ENCODE measurements at regions not wholly inside any gene's neighbourhood (a gene's known extent, or its start where the extent isn't known, plus 50 kb on each side); places are given as distances from the start of the nearest gene placed in this dataset.

DNA sequence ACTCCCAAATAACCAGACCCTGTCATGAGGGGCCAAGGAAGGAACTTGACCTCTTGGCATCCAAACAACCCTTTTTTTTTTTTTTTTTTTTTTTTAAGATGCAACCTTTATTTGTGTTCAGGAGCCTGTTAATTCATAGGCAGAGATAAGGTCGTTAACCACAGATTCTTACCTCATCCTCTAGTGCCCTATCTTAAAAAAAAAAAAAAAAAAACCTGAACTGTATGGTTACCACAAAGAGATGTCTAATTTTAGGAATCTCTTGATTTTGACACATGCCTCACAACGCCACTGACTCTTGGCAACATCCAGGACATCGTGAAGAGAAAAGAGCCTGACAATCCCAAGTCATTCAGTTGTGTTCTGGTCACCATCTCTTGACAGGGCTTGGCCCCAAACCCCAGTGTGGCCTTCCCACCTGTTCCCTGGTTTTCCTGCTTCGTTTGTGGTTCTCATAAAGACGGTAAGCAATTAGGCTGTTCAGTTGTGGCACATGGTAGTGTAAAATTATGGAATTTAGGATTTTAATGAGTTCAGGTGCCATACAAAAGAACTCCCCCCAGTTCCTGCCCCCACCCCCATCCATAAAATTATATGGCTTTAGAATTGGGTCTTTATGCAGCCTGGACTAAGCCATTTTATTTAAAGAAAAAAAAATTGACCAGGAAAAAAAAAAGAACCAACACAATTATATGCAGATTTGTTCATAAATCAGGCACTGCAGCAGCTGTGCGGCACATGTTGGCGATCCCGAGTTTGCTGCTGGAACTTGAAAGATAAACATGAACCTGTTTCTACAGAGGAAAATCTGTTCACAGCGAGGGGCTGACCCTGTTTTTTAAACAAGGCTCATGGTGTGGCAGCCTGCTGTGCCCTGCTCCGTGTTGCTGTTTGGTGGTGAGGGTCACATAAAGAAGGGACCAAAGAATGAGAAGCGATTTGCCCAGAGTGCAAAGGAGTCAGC lies 267.8 kb upstream of the CLINT1 start:
- 74 to 81% (median 77%) methylated on average over 11 of the region's 11 CpGs for WGBS, 4 donors
- intact Hi-C loops (cut with DNase I), result no loop called here
- Histone ChIP-seq H3K36me3 (replicated peaks in 1 of 2) (no peaks in the 10 kb centered on the region), H3K4me3 (no peak overlapping the region), H3K9me3 (replicated peaks in 1 of 3) (no peaks in the 10 kb centered on the region), H3K27me3 (no peaks in the 10 kb centered on the region), H3K4me1 (replicated peaks in 1 of 2) (no peaks in the 10 kb centered on the region), H3K27ac (no peak overlapping the region)
- DNase-seq, result no peak
- TF ChIP-seq, protein P1, sequence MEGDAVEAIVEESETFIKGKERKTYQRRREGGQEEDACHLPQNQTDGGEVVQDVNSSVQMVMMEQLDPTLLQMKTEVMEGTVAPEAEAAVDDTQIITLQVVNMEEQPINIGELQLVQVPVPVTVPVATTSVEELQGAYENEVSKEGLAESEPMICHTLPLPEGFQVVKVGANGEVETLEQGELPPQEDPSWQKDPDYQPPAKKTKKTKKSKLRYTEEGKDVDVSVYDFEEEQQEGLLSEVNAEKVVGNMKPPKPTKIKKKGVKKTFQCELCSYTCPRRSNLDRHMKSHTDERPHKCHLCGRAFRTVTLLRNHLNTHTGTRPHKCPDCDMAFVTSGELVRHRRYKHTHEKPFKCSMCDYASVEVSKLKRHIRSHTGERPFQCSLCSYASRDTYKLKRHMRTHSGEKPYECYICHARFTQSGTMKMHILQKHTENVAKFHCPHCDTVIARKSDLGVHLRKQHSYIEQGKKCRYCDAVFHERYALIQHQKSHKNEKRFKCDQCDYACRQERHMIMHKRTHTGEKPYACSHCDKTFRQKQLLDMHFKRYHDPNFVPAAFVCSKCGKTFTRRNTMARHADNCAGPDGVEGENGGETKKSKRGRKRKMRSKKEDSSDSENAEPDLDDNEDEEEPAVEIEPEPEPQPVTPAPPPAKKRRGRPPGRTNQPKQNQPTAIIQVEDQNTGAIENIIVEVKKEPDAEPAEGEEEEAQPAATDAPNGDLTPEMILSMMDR (IDR thresholded peaks at IDR 0.05), result no peak
- no peak for TF ChIP-seq POLR2A (IDR thresholded peaks at IDR 0.05)

DNA sequence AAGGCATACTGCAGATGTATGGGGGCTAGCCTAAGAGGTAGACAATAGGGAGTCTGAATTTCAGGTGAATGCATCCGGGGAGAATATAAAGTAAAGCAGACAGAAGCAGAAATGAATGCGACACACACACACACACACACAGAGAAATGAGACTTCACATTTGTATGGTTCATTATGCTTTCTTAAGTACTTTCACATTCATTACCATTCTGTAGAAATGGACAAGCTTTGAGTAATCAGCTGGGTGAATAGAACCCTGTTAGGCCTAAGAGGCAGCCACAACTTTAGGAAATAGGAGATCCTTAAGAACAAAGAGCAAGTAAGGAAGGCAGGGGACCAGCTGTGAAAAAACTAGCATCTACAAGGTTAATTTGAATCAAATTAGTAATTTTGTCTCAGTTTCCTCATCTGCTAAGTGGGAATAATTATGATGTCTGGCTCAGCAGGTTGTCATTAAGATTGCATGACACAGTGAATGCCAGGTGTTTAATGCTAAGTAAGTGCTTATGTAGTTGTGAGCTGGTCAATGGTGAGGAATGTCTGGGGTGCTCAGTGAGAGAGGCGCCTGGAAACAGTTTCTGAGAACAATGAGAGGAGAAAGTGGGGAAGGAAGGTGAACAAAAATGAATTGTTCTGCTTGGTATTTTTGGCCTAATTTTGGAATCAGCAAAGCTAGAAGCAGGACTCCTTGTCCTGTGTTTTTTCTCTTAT lies 265.8 kb upstream of the CLINT1 start:
- Histone ChIP-seq H3K27me3 (no peaks in the 10 kb centered on the region), H3K27ac (no peak overlapping the region), H3K9me3 (replicated peaks in 1 of 3) (no peaks in the 10 kb centered on the region), H3K4me3 (no peak overlapping the region), H3K4me1 (replicated peaks in 1 of 2) (peaks cover 0 to 10% of the 10 kb centered on the region in 2 donors), H3K36me3 (replicated peaks in 1 of 2) (no peaks in the 10 kb centered on the region)
- no peak for DNase-seq
- TF ChIP-seq POLR2A (IDR thresholded peaks at IDR 0.05), result no peak
- TF ChIP-seq, protein P1 (IDR thresholded peaks at IDR 0.05), result no peak
- WGBS, 4 donors, result 90 to 98% (median 95%) methylated on average over 3 of the region's 3 CpGs
- intact Hi-C loops (cut with DNase I), result no loop called here

DNA sequence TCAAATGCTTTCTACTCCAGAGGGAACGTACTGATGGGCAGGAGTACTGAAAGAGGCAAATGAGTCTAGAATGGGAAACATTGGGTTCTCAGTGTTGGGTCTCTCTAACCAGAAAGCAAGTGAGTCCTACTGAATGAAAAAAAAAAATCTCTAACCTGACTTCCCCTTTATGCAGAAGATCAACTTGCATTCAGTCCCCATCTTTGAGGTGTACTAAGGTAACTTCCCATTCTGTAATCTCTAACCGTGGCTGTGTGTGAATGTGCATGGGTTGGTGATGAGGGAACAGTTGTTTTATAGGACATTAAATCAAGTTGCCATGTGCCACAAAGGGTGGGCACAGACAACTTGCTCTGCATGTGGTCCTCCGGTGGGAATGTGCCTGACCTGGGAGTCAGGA lies 264.6 kb upstream of the CLINT1 start:
- Histone ChIP-seq H3K4me1 (replicated peaks in 1 of 2) (peaks cover 0 to 10% of the 10 kb centered on the region in 2 donors), H3K4me3 (no peak overlapping the region), H3K27ac (no peak overlapping the region), H3K27me3 (no peaks in the 10 kb centered on the region), H3K9me3 (replicated peaks in 1 of 3) (no peaks in the 10 kb centered on the region), H3K36me3 (replicated peaks in 1 of 2) (no peaks in the 10 kb centered on the region)
- DNase-seq, result no peak
- TF ChIP-seq, protein P1 (IDR thresholded peaks at IDR 0.05), result no peak
- no peak for TF ChIP-seq POLR2A (IDR thresholded peaks at IDR 0.05)
- intact Hi-C loops (cut with DNase I), result no loop called here
- WGBS, 4 donors, result 82 to 97% (median 92%) methylated on average over 3 of the region's 3 CpGs

DNA sequence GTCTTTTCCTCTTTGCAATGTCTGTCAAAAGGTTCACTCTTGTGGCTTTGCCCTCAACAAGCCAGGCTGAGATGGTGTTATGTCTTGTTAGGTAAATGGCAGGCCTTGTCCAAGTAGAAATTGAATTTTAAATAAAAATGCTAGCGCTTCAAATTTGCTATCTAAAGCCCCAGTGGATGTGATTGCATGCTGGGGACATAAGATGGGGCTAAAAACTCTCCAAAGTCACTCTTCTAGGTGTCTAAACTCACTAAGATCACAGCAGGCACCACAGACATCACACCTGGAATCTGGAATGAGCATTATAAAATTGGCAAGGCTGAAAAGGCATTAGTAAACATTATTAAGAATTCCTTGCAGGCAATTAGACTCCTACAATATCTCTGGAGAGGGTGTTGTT lies 262.7 kb upstream of the CLINT1 start:
- Histone ChIP-seq H3K4me3 (no peak overlapping the region), H3K36me3 (replicated peaks in 1 of 2) (no peaks in the 10 kb centered on the region), H3K9me3 (replicated peaks in 1 of 3) (no peaks in the 10 kb centered on the region), H3K27me3 (no peaks in the 10 kb centered on the region), H3K27ac (no peak overlapping the region), H3K4me1 (replicated peaks in 1 of 2) (peaks cover 0 to 10% of the 10 kb centered on the region in 2 donors)
- no peak for DNase-seq
- WGBS, 4 donors, result 95 to 100% (median 97%) methylated on average over 1 of the region's 1 CpG
- intact Hi-C loops (cut with DNase I), result no loop called here
- TF ChIP-seq, protein P1 (IDR thresholded peaks at IDR 0.05), result no peak
- no peak for TF ChIP-seq POLR2A (IDR thresholded peaks at IDR 0.05)

All from adrenal gland (tissue), 9 donors.